H1 (cell line): ENCODE measurements at regions not wholly inside any gene's neighbourhood (a gene's known extent, or its start where the extent isn't known, plus 50 kb on each side); places are given as distances from the start of the nearest gene placed in this dataset.

ENCODE experiments used
- CTCF ChIA-PET: fragments of 300-600 bp; sonication (Branson Sonifier 250); formaldehyde crosslinking; loops from one replicate; lab custom pipeline; 2021; ENCODE audit not compliant: partially characterized antibody; lab: Charles Lee
- POLR2A ChIA-PET: fragments of 300-600 bp; sonication (Branson Sonifier 250); formaldehyde crosslinking; loops from one replicate; lab custom pipeline; 2021; ENCODE audit warnings: inconsistent platforms; ENCODE audit not compliant: partially characterized antibody; lab: Charles Lee
- DNase-seq, 2 experiments: peaks; one replicate each; pipeline versions ENCODE4 v3.0.0 to v3.0.0-alpha.2; 2010 to 2022; ENCODE audit warnings: low spot score in 2 of 2, low read depth in 1 of 2, mixed read lengths in 1 of 2
- FAIRE-seq: peaks from 2 replicates; lab custom pipeline; 2011; peaks lifted over from hg19 to GRCh38; lab: Jason Lieb, UNC
- H2AFZ ChIP-seq: 2 replicates; pipeline ENCODE4 v1.8.1; 2012; ENCODE audit warnings: low read length, inconsistent platforms
- H2AK5ac ChIP-seq: 2 replicates; pipeline ENCODE4 v1.6.1; 2013; ENCODE audit warnings: low read depth, low read length
- H2BK120ac ChIP-seq: replicated peaks from 2 replicates; pipeline ENCODE3; 2013; ENCODE audit warnings: low read depth, low read length, inconsistent platforms
- H2BK12ac ChIP-seq: 2 replicates; pipeline ENCODE4 v1.6.1; 2013; ENCODE audit warnings: low read depth, low read length
- H2BK15ac ChIP-seq: 2 replicates; pipeline ENCODE4 v1.6.1; 2013; ENCODE audit warnings: low read length
- H2BK20ac ChIP-seq: 2 replicates; pipeline ENCODE4 v1.6.1; 2013; ENCODE audit warnings: low read length
- H2BK5ac ChIP-seq: 2 replicates; pipeline ENCODE4 v1.6.1; 2013; ENCODE audit warnings: low read depth, low read length
- H3K14ac ChIP-seq: 2 replicates; pipeline ENCODE4 v1.6.1; 2013; ENCODE audit warnings: inconsistent platforms; ENCODE audit not compliant: insufficient read length
- H3K18ac ChIP-seq: 2 replicates; pipeline ENCODE4 v1.6.1; 2013; ENCODE audit warnings: low read length; ENCODE audit errors: extremely low read depth
- H3K23ac ChIP-seq: 2 replicates; pipeline ENCODE4 v1.6.1; 2013; ENCODE audit warnings: inconsistent platforms; ENCODE audit not compliant: insufficient read length
- H3K23me2 ChIP-seq: 2 replicates; pipeline ENCODE4 v1.6.1; 2013; ENCODE audit warnings: low read depth, low read length
- H3K27ac ChIP-seq: 2 replicates; pipeline ENCODE4 v1.6.1; 2011; ENCODE audit warnings: low read depth, low read length, inconsistent platforms
- H3K27me3 ChIP-seq, 4 experiments: replicated peaks in 1 of 4; 1 replicate in 1 of 4; 2 replicates in 3 of 4; pipeline versions ENCODE4 v1.6.1 to v1.8.1; 2011 to 2013; ENCODE audit warnings: low read length in 3 of 4, mild to moderate bottlenecking in 3 of 4, inconsistent platforms in 2 of 4, mixed read lengths in 2 of 4, moderate library complexity in 1 of 4; ENCODE audit not compliant: control insufficient read depth in 3 of 4, insufficient read depth in 3 of 4; ENCODE audit errors: extremely low read depth in 1 of 4
- H3K36me3 ChIP-seq, 4 experiments: 2 replicates each; pipeline versions ENCODE4 v1.6.1 to v1.8.1; 2011 to 2013; ENCODE audit warnings: mild to moderate bottlenecking in 4 of 4, low read length in 3 of 4, moderate library complexity in 2 of 4, control low read depth in 1 of 4, inconsistent platforms in 1 of 4; ENCODE audit not compliant: insufficient read depth in 4 of 4, control insufficient read depth in 2 of 4
- H3K4ac ChIP-seq: replicated peaks from 2 replicates; pipeline ENCODE3; 2013; ENCODE audit warnings: low read length, low read depth, mixed read lengths, inconsistent platforms; ENCODE audit not compliant: insufficient read length
- H3K4me1 ChIP-seq, 4 experiments: replicated peaks in 1 of 4; 1 replicate in 1 of 4; 2 replicates in 3 of 4; pipeline versions ENCODE4 v1.6.1 to v1.8.1; 2011 to 2013; ENCODE audit warnings: low read length in 3 of 4, inconsistent platforms in 2 of 4, mixed read lengths in 1 of 4; ENCODE audit not compliant: insufficient read depth in 4 of 4, control insufficient read depth in 3 of 4
- H3K4me2 ChIP-seq, 2 experiments: 2 replicates each; pipeline versions ENCODE4 v1.6.1 to v1.8.1; 2011 to 2013; ENCODE audit warnings: low read depth in 2 of 2, low read length in 2 of 2, control low read depth in 1 of 2, inconsistent platforms in 1 of 2, mild to moderate bottlenecking in 1 of 2; ENCODE audit not compliant: insufficient read depth in 1 of 2
- H3K4me3 ChIP-seq, 4 experiments: fragments of 200-600, 300-600 bp in 1 of 4; sonication (generic), shearing (Covaris generic), sonication (Bioruptor Twin) in 1 of 4; 2 replicates each; pipeline versions ENCODE4 v1.5.1 to v1.8.1; 2011 to 2016; ENCODE audit warnings: low read length in 4 of 4, low read depth in 3 of 4, control low read depth in 2 of 4, inconsistent platforms in 2 of 4, mild to moderate bottlenecking in 2 of 4, mixed read lengths in 1 of 4, moderate library complexity in 1 of 4; ENCODE audit not compliant: insufficient read depth in 2 of 4; ENCODE audit errors: extremely low read depth in 1 of 4
- H3K56ac ChIP-seq: replicated peaks from 2 replicates; pipeline ENCODE3; 2013; ENCODE audit warnings: low read depth, mild to moderate bottlenecking, mixed read lengths, low read length, inconsistent platforms; ENCODE audit not compliant: insufficient read length
- H3K79me1 ChIP-seq: 2 replicates; pipeline ENCODE4 v1.6.1; 2013; ENCODE audit warnings: low read depth, low read length, control low read depth
- H3K79me2 ChIP-seq, 2 experiments: 2 replicates each; pipeline versions ENCODE4 v1.6.1 to v1.8.1; 2012 to 2013; ENCODE audit warnings: low read length in 2 of 2, mild to moderate bottlenecking in 2 of 2, inconsistent platforms in 1 of 2; ENCODE audit not compliant: insufficient read depth in 2 of 2, control insufficient read depth in 1 of 2
- H3K9ac ChIP-seq, 4 experiments: replicated peaks in 1 of 4; 1 replicate in 1 of 4; 2 replicates in 3 of 4; pipeline versions ENCODE4 v1.6.1 to v1.8.1; 2011 to 2013; ENCODE audit warnings: low read depth in 3 of 4, low read length in 3 of 4, control low read depth in 2 of 4, mild to moderate bottlenecking in 2 of 4, moderate library complexity in 2 of 4, inconsistent platforms in 1 of 4; ENCODE audit errors: extremely low read depth in 1 of 4
- H3K9me3 ChIP-seq, 2 experiments: 2 replicates each; pipeline versions ENCODE4 v1.6.1 to v1.8.1; 2012 to 2013; ENCODE audit warnings: mild to moderate bottlenecking in 2 of 2, moderate library complexity in 2 of 2, control low read depth in 1 of 2, inconsistent platforms in 1 of 2, low read depth in 1 of 2, low read length in 1 of 2, mixed read lengths in 1 of 2; ENCODE audit not compliant: insufficient read depth in 2 of 2
- H4K20me1 ChIP-seq, 2 experiments: replicated peaks in 1 of 2; 2 replicates each; pipeline versions ENCODE3 to v1.8.1; 2011 to 2013; ENCODE audit warnings: inconsistent platforms in 2 of 2, low read length in 2 of 2, mild to moderate bottlenecking in 1 of 2; ENCODE audit not compliant: insufficient read depth in 2 of 2, control insufficient read depth in 1 of 2
- H4K5ac ChIP-seq: 2 replicates; pipeline ENCODE4 v1.6.1; 2013; ENCODE audit warnings: low read length, low read depth, mixed read lengths, inconsistent platforms; ENCODE audit not compliant: insufficient read length
- H4K8ac ChIP-seq: 2 replicates; pipeline ENCODE4 v1.8.0; 2013; ENCODE audit warnings: mild to moderate bottlenecking, moderate library complexity, low read length, inconsistent platforms; ENCODE audit not compliant: insufficient read depth; ENCODE audit errors: extremely low read depth
- H4K91ac ChIP-seq: replicated peaks from 2 replicates; pipeline ENCODE3; 2013; ENCODE audit warnings: low read length, mixed read lengths, inconsistent platforms; ENCODE audit not compliant: insufficient read length
- ATF3 ChIP-seq: IDR thresholded peaks from 2 replicates; pipeline ENCODE4 v1.6.1; 2011; ENCODE audit warnings: low read depth, mild to moderate bottlenecking, low read length; ENCODE audit not compliant: insufficient read depth
- CTCF ChIP-seq, 3 experiments: IDR thresholded peaks; 1 replicate in 2 of 3; 2 replicates in 1 of 3; pipeline versions ENCODE4 v1.5.1 to v1.6.1; 2011; ENCODE audit warnings: low read length in 3 of 3, mild to moderate bottlenecking in 3 of 3, inconsistent platforms in 2 of 3, low read depth in 1 of 3, moderate library complexity in 1 of 3; ENCODE audit not compliant: insufficient read depth in 1 of 3; ENCODE audit errors: control extremely low read depth in 1 of 3
- EZH2 ChIP-seq: fragments of 200-600 bp; sonication (generic); IDR thresholded peaks from 2 replicates; pipeline ENCODE4 v1.7.1; 2012; ENCODE audit warnings: low read depth, mild to moderate bottlenecking, moderate library complexity, low read length, inconsistent platforms; ENCODE audit not compliant: severe bottlenecking
- GABPA ChIP-seq: IDR thresholded peaks from 2 replicates; pipeline ENCODE4 v1.6.1; 2011; ENCODE audit warnings: mild to moderate bottlenecking, low read length, moderate library complexity, borderline replicate concordance; ENCODE audit not compliant: insufficient read depth
- PHF8 ChIP-seq: fragments of 200-600 bp; sonication (generic); conservative IDR thresholded peaks from 2 replicates; pipeline ENCODE4 v1.7.1; 2012; ENCODE audit warnings: low read depth, mild to moderate bottlenecking, inconsistent platforms, low read length, moderate library complexity
- SP2 ChIP-seq: IDR thresholded peaks from 2 replicates; pipeline ENCODE4 v1.6.1; 2012; ENCODE audit warnings: mild to moderate bottlenecking, low read length, inconsistent platforms
- SRF ChIP-seq: IDR thresholded peaks from 2 replicates; pipeline ENCODE4 v1.6.1; 2011; ENCODE audit warnings: mild to moderate bottlenecking, low read depth, low read length, moderate library complexity
- TEAD4 ChIP-seq: IDR thresholded peaks from 2 replicates; pipeline ENCODE4 v1.6.1; 2012; ENCODE audit warnings: low read depth, low read length, inconsistent platforms, mixed read lengths
- YY1 ChIP-seq: IDR thresholded peaks from 2 replicates; pipeline ENCODE4 v1.6.1; 2011; ENCODE audit warnings: low read depth, mild to moderate bottlenecking, low read length
- WGBS, 2 experiments: shearing (Covaris generic) in 1 of 2; methylation state at CpG; one replicate each; pipeline versions ENCODE4 v1.1.6 to v1.1.7; 2013 to 2015; ENCODE audit warnings: low lambda C conversion rate in 2 of 2, mixed read lengths in 2 of 2, inconsistent platforms in 1 of 2, low coverage in 1 of 2, missing lambda C conversion rate in 1 of 2; ENCODE audit not compliant: insufficient replicate concordance in 2 of 2, insufficient coverage in 1 of 2, insufficient read length in 1 of 2; ENCODE audit errors: extremely low coverage in 1 of 2, missing lambda C conversion rate in 1 of 2; 5-methylcytosine and 5-hydroxymethylcytosine counted together
- TF ChIP-seq, protein P1 (sequence below): IDR thresholded peaks from 2 replicates; pipeline ENCODE4 v1.6.1; 2011; ENCODE audit warnings: low read length, improper control_type of control experiment

DNA sequence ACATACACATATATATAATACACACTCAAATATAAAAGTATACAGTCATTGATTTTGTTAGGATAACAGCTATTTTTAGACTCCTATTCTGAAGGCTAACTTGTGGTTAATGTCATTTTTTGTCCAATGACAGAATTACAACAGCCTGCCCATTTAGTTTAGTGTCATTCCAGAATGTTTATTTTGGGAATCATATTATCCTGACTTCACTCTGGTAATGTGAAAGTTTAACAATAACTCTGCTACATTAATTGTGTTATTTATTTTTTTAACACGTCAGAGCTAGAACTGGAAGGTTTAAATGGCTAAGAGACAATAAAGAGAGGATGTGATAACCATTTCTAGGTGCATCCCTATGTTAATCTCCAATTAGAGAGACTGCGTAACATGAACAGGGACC, 648.1 kb downstream of the USP25 start:
- no peak overlapping the region for H4K5ac ChIP-seq
- H3K27me3 ChIP-seq = no peaks in the 10 kb centered on the region
- ChIA-PET CTCF (no interaction called here), POLR2A (no interaction called here)
- no peak overlapping the region for H3K14ac ChIP-seq
- 84% methylated on average over 2 of the region's 2 CpGs; no CpG with 5 or more reads in 1 of the 2 experiments for WGBS, 2 experiments
- FAIRE-seq (no peak), DNase-seq (no peak)
- no peak overlapping the region for H3K4ac ChIP-seq
- no peak overlapping the region for H2AK5ac ChIP-seq
- no peak overlapping the region for H2BK20ac ChIP-seq
- no peak overlapping the region for H3K23ac ChIP-seq
- H3K79me2 ChIP-seq = no peaks in the 10 kb centered on the region
- H3K9me3 ChIP-seq = no peaks in the 10 kb centered on the region
- no peak overlapping the region for H3K18ac ChIP-seq
- no peak overlapping the region for H3K9ac ChIP-seq
- H3K56ac ChIP-seq = no peak overlapping the region
- H4K8ac ChIP-seq = no peak overlapping the region
- no peaks in the 10 kb centered on the region for H3K4me1 ChIP-seq
- H2AFZ ChIP-seq = no peak overlapping the region
- H3K4me3 ChIP-seq = no peak overlapping the region
- no peak overlapping the region for H2BK12ac ChIP-seq
- no peak overlapping the region for H4K91ac ChIP-seq
- H3K27ac ChIP-seq = no peak overlapping the region
- no peaks in the 10 kb centered on the region for H3K79me1 ChIP-seq
- TF ChIP-seq EZH2 (no peak), SP2 (no peak), SRF (no peak), YY1 (no peak), ATF3 (no peak), TEAD4 (no peak), PHF8 (no peak), CTCF (IDR thresholded peaks at IDR 0.05; ENCODE audit: control extremely low read depth in 1 of 3, insufficient read depth in 1 of 3, low read depth in 1 of 3, low read length in 3 of 3) (no peak), GABPA (no peak)
- TF ChIP-seq, protein P1, sequence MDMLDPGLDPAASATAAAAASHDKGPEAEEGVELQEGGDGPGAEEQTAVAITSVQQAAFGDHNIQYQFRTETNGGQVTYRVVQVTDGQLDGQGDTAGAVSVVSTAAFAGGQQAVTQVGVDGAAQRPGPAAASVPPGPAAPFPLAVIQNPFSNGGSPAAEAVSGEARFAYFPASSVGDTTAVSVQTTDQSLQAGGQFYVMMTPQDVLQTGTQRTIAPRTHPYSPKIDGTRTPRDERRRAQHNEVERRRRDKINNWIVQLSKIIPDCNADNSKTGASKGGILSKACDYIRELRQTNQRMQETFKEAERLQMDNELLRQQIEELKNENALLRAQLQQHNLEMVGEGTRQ = no peak
- H3K4me2 ChIP-seq = no peak overlapping the region
- no peak overlapping the region for H2BK15ac ChIP-seq
- H2BK5ac ChIP-seq = no peak overlapping the region
- no peaks in the 10 kb centered on the region for H4K20me1 ChIP-seq
- no peak overlapping the region for H2BK120ac ChIP-seq
- H3K36me3 ChIP-seq = no peaks in the 10 kb centered on the region
- no peaks in the 10 kb centered on the region for H3K23me2 ChIP-seq
